IMR-90 (cell line): ENCODE measurements at regions not wholly inside any gene's neighbourhood (a gene's known extent, or its start where the extent isn't known, plus 50 kb on each side); places are given as distances from the start of the nearest gene placed in this dataset.

Source experiments
- ATAC-seq: fragments of 200-7000 bp; cut with Tn5 transposase; 2 replicates; pipeline ENCODE4 v1.9.1; 2020; ENCODE audit warnings: low read depth, mild to moderate bottlenecking, moderate library complexity
- BruUV-seq: library from RNA; stranded (reverse); fragments of 400-500 nt; replicated peaks from 2 replicates; lab custom pipeline; 2021; lab: Mats Ljungman, UMichigan
- CTCF ChIA-PET: fragments of 300-600 bp; formaldehyde crosslinking; extraction: SDS; loops from one replicate; lab custom pipeline; 2021; ENCODE audit warnings: antibody characterized with exemption; lab: Yijun Ruan, JAX
- POLR2A ChIA-PET: fragments of 300-600 bp; sonication (Branson Sonifier 250); formaldehyde crosslinking; loops from one replicate; lab custom pipeline; 2022; ENCODE audit warnings: antibody characterized with exemption; ENCODE audit not compliant: unreplicated experiment; lab: Charles Lee
- DNase-seq: peaks from one replicate; pipeline ENCODE4 v3.0.0; 2013
- H2AFZ ChIP-seq: replicated peaks from 2 replicates; pipeline ENCODE3; 2013; ENCODE audit warnings: low read length, mild to moderate bottlenecking; ENCODE audit not compliant: poor library complexity
- H2AK5ac ChIP-seq: 2 replicates; pipeline ENCODE4 v1.6.1; 2013; ENCODE audit warnings: low read depth, low read length, inconsistent platforms
- H2AK9ac ChIP-seq: replicated peaks from 2 replicates; pipeline ENCODE3; 2013; ENCODE audit warnings: mild to moderate bottlenecking, low read depth, low read length, moderate library complexity; ENCODE audit not compliant: poor library complexity
- H2BK120ac ChIP-seq: 2 replicates; pipeline ENCODE4 v1.6.1; 2013; ENCODE audit warnings: low read depth, low read length, inconsistent platforms
- H2BK15ac ChIP-seq: 3 replicates; pipeline ENCODE4 v1.6.1; 2013; ENCODE audit warnings: low read depth, low read length, inconsistent platforms
- H2BK20ac ChIP-seq: 2 replicates; pipeline ENCODE4 v1.6.1; 2013; ENCODE audit warnings: low read depth, mild to moderate bottlenecking, inconsistent platforms, low read length, moderate library complexity
- H2BK5ac ChIP-seq: 2 replicates; pipeline ENCODE4 v1.6.1; 2013; ENCODE audit warnings: mild to moderate bottlenecking, low read depth, low read length, inconsistent platforms; ENCODE audit not compliant: poor library complexity, severe bottlenecking
- H3K14ac ChIP-seq: replicated peaks from 2 replicates; pipeline ENCODE4 v1.6.1; 2013; ENCODE audit warnings: low read depth, low read length, inconsistent platforms
- H3K18ac ChIP-seq: 2 replicates; pipeline ENCODE4 v1.6.1; 2013; ENCODE audit warnings: low read depth, low read length, control low read depth
- H3K23ac ChIP-seq: 2 replicates; pipeline ENCODE4 v1.6.1; 2013; ENCODE audit warnings: low read depth, low read length, inconsistent platforms
- H3K27ac ChIP-seq: 2 replicates; pipeline ENCODE4 v1.5.1; 2013; ENCODE audit warnings: mild to moderate bottlenecking, control low read depth, low read length; ENCODE audit not compliant: insufficient read depth
- H3K27me3 ChIP-seq: 2 replicates; pipeline ENCODE4 v1.6.1; 2013; ENCODE audit warnings: low read length; ENCODE audit not compliant: control insufficient read depth, insufficient read depth
- H3K36me3 ChIP-seq: 2 replicates; pipeline ENCODE4 v1.6.1; 2013; ENCODE audit warnings: low read length, mixed read lengths; ENCODE audit not compliant: control insufficient read depth, insufficient read depth
- H3K4ac ChIP-seq: 2 replicates; pipeline ENCODE4 v1.6.1; 2013; ENCODE audit warnings: low read depth, low read length, inconsistent platforms
- H3K4me1 ChIP-seq: 2 replicates; pipeline ENCODE4 v1.6.1; 2013; ENCODE audit warnings: low read length, mixed read lengths; ENCODE audit not compliant: control insufficient read depth, insufficient read depth
- H3K4me2 ChIP-seq: 2 replicates; pipeline ENCODE4 v1.6.1; 2013; ENCODE audit warnings: low read depth, mild to moderate bottlenecking, control low read depth, low read length, moderate library complexity
- H3K4me3 ChIP-seq: 2 replicates; pipeline ENCODE4 v1.5.1; 2013; ENCODE audit warnings: low read depth, mild to moderate bottlenecking, control low read depth, low read length, moderate library complexity; ENCODE audit not compliant: insufficient read depth
- H3K56ac ChIP-seq: 2 replicates; pipeline ENCODE4 v1.6.1; 2013; ENCODE audit warnings: low read length, inconsistent platforms; ENCODE audit not compliant: insufficient read depth; ENCODE audit errors: extremely low read depth
- H3K79me1 ChIP-seq, 2 experiments: 2 replicates each; pipeline ENCODE4 v1.6.1; 2013; ENCODE audit warnings: low read length in 2 of 2, inconsistent platforms in 1 of 2, low read depth in 1 of 2
- H3K9ac ChIP-seq: 2 replicates; pipeline ENCODE4 v1.6.1; 2013; ENCODE audit warnings: low read depth, low read length, control low read depth
- H3K9me1 ChIP-seq: 2 replicates; pipeline ENCODE4 v1.6.1; 2013; ENCODE audit warnings: low read length, inconsistent platforms; ENCODE audit not compliant: insufficient read depth
- H3K9me3 ChIP-seq: 2 replicates; pipeline ENCODE4 v1.6.1; 2013; ENCODE audit warnings: low read length; ENCODE audit not compliant: control insufficient read depth, insufficient read depth
- H4K20me1 ChIP-seq: 2 replicates; pipeline ENCODE4 v1.6.1; 2013; ENCODE audit warnings: low read length, inconsistent platforms; ENCODE audit not compliant: insufficient read depth
- H4K5ac ChIP-seq: 2 replicates; pipeline ENCODE4 v1.6.1; 2013; ENCODE audit warnings: mild to moderate bottlenecking, low read depth, low read length, control low read depth
- H4K8ac ChIP-seq, 2 experiments: 2 replicates each; pipeline ENCODE4 v1.6.1; 2013; ENCODE audit warnings: low read depth in 2 of 2, low read length in 2 of 2, control low read depth in 1 of 2, inconsistent platforms in 1 of 2
- H4K91ac ChIP-seq: 2 replicates; pipeline ENCODE4 v1.6.1; 2013; ENCODE audit warnings: low read depth, low read length, inconsistent platforms; ENCODE audit not compliant: insufficient read depth
- BHLHE40 ChIP-seq: fragments of 150-350 bp; IDR thresholded peaks from 2 replicates; pipeline ENCODE4 v1.6.1; 2016; ENCODE audit warnings: mild to moderate bottlenecking, low read depth, low read length
- CEBPB ChIP-seq: IDR thresholded peaks from 2 replicates; pipeline ENCODE4 v1.6.1; 2012; ENCODE audit warnings: low read depth, low read length, improper control_type of control experiment
- CHD1 ChIP-seq: IDR thresholded peaks from 2 replicates; pipeline ENCODE4 v1.6.1; 2012; ENCODE audit warnings: low read depth, low read length, improper control_type of control experiment
- FOS ChIP-seq: fragments of 150-350 bp; IDR thresholded peaks from 2 replicates; pipeline ENCODE4 v1.6.1; 2016; ENCODE audit warnings: low read depth, low read length
- MAFK ChIP-seq: IDR thresholded peaks from 2 replicates; pipeline ENCODE4 v1.6.1; 2012; ENCODE audit warnings: low read depth, low read length, improper control_type of control experiment
- MAZ ChIP-seq: IDR thresholded peaks from 2 replicates; pipeline ENCODE4 v1.6.1; 2012; ENCODE audit warnings: low read depth, mild to moderate bottlenecking, low read length, improper control_type of control experiment, moderate library complexity, borderline replicate concordance
- MXI1 ChIP-seq: IDR thresholded peaks from 2 replicates; pipeline ENCODE4 v1.6.1; 2012; ENCODE audit warnings: low read depth, mild to moderate bottlenecking, low read length, moderate library complexity, borderline replicate concordance
- NFE2L2 ChIP-seq: fragments of 150-350 bp; IDR thresholded peaks from 2 replicates; pipeline ENCODE4 v1.6.1; 2016; ENCODE audit warnings: low read depth, mild to moderate bottlenecking, low read length
- POLR2A ChIP-seq: IDR thresholded peaks from 2 replicates; pipeline ENCODE4 v1.6.1; 2012; ENCODE audit warnings: mild to moderate bottlenecking, low read depth, low read length
- RAD21 ChIP-seq: IDR thresholded peaks from 2 replicates; pipeline ENCODE4 v1.6.1; 2012; ENCODE audit warnings: low read length, improper control_type of control experiment
- RCOR1 ChIP-seq: IDR thresholded peaks from 2 replicates; pipeline ENCODE4 v1.6.1; 2012; ENCODE audit warnings: mild to moderate bottlenecking, low read length, improper control_type of control experiment; ENCODE audit not compliant: insufficient replicate concordance
- RFX5 ChIP-seq: IDR thresholded peaks from 2 replicates; pipeline ENCODE4 v1.8.0; 2012; ENCODE audit warnings: low read depth, mild to moderate bottlenecking, low read length, moderate library complexity
- SMC3 ChIP-seq: fragments of 150-350 bp; IDR thresholded peaks from 2 replicates; pipeline ENCODE4 v1.6.1; 2016; ENCODE audit warnings: low read depth, mild to moderate bottlenecking, antibody characterized with exemption, low read length, moderate library complexity
- WGBS, 2 experiments: methylation state at CpG; one replicate each; pipeline versions ENCODE4 v1.1.5 to v1.1.7; 2013; ENCODE audit warnings: missing lambda C conversion rate in 2 of 2; ENCODE audit not compliant: insufficient read length in 1 of 2; ENCODE audit errors: extremely low coverage in 2 of 2; 5-methylcytosine and 5-hydroxymethylcytosine counted together
- dilution Hi-C: fragments of 300-500 bp; cut with HindIII; formaldehyde crosslinking; loops from one replicate; pipeline ENCODE4 v1.14.3; 2018; ENCODE audit warnings: low sequenced_read_pairs; ENCODE audit not compliant: unreplicated experiment
- in situ Hi-C: fragments of 300-500 bp; cut with MboI; formaldehyde crosslinking; loops from 3 replicates; pipeline ENCODE4 v1.14.3; 2019; ENCODE audit warnings: low sequenced_read_pairs, inconsistent platforms, mixed read lengths
- intact Hi-C: fragments of 100-400 bp; cut with micrococcal nuclease; formaldehyde crosslinking; loops from 2 replicates; pipeline ENCODE4 v1.10.0; 2022
- TF ChIP-seq, protein P1 (sequence below): fragments of 150-350 bp; IDR thresholded peaks from 2 replicates; pipeline ENCODE4 v1.6.1; 2016; ENCODE audit warnings: low read depth, mild to moderate bottlenecking, low read length, moderate library complexity, borderline replicate concordance
- TF ChIP-seq, protein P2 (sequence below): conservative IDR thresholded peaks from 2 replicates; pipeline ENCODE4 v1.5.1; 2012; ENCODE audit warnings: mild to moderate bottlenecking, low read depth, low read length, improper control_type of control experiment
- TF ChIP-seq, protein P3 (sequence below): fragments of 150-350 bp; IDR thresholded peaks from 2 replicates; pipeline ENCODE4 v1.6.1; 2017; ENCODE audit warnings: mild to moderate bottlenecking, antibody characterized with exemption, low read length, low read depth

DNA sequence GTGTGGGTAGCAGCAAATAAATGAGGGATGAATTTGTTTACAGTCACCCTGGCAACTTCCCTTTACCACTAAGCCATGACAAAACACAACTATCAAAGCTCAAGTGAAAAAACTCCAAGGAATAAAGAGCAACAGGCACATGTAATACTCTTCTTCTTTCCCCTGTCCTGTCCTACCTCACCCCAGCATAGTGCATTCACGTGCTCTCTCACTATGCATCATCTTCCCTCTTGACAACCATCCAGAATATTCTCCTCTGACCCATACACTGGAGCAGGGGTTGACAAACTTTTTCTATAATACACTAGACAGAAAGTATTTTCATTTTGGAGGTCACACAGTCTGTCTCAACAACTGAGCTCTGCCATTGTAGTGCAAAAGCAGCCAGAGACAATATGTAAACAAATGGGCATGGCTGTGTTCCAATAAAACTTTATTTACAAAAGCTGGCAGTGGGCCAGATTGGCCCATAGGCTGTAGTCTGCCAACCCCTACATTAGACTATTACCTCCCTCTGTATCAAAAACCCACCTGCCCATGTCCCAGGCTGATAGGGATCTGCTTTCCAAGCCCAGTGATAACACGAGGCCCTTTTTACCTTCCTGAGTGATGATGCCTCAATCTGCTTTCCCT, 354.5 kb downstream of the FGFR2 start:
- Histone ChIP-seq H2AK9ac (no peak overlapping the region), H3K79me1 (no peaks in the 10 kb centered on the region), H2AFZ (no peak overlapping the region), H3K14ac (no peak overlapping the region), H3K36me3 (no peaks in the 10 kb centered on the region), H3K4me2 (no peak overlapping the region), H3K9me3 (peaks cover 21% of the 10 kb centered on the region), H3K9ac (no peak overlapping the region), H3K4me1 (no peaks in the 10 kb centered on the region), H2BK15ac (no peak overlapping the region), H3K56ac (no peak overlapping the region), H3K27me3 (no peaks in the 10 kb centered on the region), H3K18ac (no peak overlapping the region), H4K5ac (no peak overlapping the region), H3K4me3 (no peak overlapping the region), H4K8ac (no peak overlapping the region), H4K20me1 (no peaks in the 10 kb centered on the region), H3K4ac (no peak overlapping the region), H3K27ac (no peak overlapping the region), H2AK5ac (no peak overlapping the region), H2BK120ac (no peak overlapping the region), H2BK5ac (no peak overlapping the region), H4K91ac (no peak overlapping the region), H3K23ac (no peak overlapping the region), H2BK20ac (no peak overlapping the region), H3K9me1 (no peaks in the 10 kb centered on the region)
- ChIA-PET CTCF (no interaction called here), POLR2A (no interaction called here)
- ATAC-seq (no peak), DNase-seq (no peak)
- 0% methylated on average over 1 of the region's 2 CpGs; no CpG with 5 or more reads in 1 of the 2 experiments for WGBS, 2 experiments
- in situ Hi-C loops (no loop called here), intact Hi-C loops (no loop called here), dilution Hi-C loops (no loop called here)
- TF ChIP-seq FOS (no peak), RFX5 (no peak), POLR2A (no peak), CEBPB (no peak), MAFK (no peak), RAD21 (no peak), SMC3 (no peak), BHLHE40 (no peak), NFE2L2 (no peak), MXI1 (no peak), CHD1 (no peak), MAZ (no peak), RCOR1 (no peak)
- TF ChIP-seq, protein P1, sequence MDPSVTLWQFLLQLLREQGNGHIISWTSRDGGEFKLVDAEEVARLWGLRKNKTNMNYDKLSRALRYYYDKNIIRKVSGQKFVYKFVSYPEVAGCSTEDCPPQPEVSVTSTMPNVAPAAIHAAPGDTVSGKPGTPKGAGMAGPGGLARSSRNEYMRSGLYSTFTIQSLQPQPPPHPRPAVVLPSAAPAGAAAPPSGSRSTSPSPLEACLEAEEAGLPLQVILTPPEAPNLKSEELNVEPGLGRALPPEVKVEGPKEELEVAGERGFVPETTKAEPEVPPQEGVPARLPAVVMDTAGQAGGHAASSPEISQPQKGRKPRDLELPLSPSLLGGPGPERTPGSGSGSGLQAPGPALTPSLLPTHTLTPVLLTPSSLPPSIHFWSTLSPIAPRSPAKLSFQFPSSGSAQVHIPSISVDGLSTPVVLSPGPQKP, result no peak
- TF ChIP-seq, protein P2, sequence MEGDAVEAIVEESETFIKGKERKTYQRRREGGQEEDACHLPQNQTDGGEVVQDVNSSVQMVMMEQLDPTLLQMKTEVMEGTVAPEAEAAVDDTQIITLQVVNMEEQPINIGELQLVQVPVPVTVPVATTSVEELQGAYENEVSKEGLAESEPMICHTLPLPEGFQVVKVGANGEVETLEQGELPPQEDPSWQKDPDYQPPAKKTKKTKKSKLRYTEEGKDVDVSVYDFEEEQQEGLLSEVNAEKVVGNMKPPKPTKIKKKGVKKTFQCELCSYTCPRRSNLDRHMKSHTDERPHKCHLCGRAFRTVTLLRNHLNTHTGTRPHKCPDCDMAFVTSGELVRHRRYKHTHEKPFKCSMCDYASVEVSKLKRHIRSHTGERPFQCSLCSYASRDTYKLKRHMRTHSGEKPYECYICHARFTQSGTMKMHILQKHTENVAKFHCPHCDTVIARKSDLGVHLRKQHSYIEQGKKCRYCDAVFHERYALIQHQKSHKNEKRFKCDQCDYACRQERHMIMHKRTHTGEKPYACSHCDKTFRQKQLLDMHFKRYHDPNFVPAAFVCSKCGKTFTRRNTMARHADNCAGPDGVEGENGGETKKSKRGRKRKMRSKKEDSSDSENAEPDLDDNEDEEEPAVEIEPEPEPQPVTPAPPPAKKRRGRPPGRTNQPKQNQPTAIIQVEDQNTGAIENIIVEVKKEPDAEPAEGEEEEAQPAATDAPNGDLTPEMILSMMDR, result no peak
- TF ChIP-seq, protein P3, sequence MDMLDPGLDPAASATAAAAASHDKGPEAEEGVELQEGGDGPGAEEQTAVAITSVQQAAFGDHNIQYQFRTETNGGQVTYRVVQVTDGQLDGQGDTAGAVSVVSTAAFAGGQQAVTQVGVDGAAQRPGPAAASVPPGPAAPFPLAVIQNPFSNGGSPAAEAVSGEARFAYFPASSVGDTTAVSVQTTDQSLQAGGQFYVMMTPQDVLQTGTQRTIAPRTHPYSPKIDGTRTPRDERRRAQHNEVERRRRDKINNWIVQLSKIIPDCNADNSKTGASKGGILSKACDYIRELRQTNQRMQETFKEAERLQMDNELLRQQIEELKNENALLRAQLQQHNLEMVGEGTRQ, result no peak
- BruUV-seq, result no TSS peak
